Right kidney (tissue), 1 donor: ENCODE measurements at regions not wholly inside any gene's neighbourhood (a gene's known extent, or its start where the extent isn't known, plus 50 kb on each side); places are given as distances from the start of the nearest gene placed in this dataset.
"Not testable (repeated sequence)": the region's sequence is repeated elsewhere in the genome, so short reads cannot be mapped to it uniquely, and the experiment has no call there.

Source experiments
- DNase-seq: peaks from one replicate; pipeline ENCODE4 v3.0.0-alpha.2; 2016

DNA sequence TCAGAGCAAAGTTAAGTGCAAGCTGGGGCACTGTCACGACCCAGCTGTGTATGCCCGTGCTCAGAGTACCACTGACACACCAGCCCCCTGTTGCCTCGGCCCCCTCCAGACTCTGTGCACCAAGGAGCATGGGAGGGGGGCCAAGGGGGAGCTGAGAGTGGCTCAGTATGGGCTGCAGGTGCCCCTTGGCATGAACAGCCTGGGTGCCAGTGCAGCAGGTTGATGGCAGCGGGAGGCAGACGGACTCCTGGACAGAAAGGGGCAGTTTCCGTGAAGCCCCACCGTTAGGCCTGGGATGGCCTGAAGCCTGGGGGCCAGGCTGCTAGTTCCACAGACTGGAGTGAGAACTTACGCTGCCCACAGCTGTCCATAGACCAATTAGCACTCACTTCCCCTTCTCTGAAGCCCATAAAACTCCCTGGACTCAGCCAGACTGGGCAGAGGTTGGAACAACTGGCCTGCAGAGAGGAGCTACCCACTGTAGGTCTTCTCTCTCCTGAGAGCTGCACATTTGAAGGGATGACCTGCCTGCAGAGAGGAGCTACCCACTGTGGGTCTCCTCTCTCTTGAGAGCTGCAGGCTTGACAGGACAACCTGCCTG, 182.8 kb downstream of the DEPDC1B start:
- no peak for DNase-seq

DNA sequence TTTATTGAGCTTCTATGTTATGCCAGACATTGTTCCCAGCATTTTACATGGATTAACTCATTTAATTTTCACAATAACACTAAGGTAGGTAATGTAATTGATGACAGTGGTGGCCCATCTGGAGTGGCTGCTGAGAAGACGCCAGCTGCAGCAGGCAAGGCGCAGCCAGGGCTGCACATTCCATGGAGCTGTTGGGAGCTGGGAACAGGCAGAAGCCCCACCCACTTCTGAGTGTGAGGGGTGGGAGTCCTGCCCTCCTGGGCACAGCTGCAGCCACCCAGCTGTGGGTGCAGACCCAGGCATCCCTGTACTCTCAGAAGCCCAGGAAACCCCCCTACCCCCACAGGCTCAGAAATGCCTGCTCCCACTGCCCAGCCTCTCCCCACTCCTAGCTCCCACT, 183.3 kb downstream of the DEPDC1B start:
- DNase-seq: no peak

DNA sequence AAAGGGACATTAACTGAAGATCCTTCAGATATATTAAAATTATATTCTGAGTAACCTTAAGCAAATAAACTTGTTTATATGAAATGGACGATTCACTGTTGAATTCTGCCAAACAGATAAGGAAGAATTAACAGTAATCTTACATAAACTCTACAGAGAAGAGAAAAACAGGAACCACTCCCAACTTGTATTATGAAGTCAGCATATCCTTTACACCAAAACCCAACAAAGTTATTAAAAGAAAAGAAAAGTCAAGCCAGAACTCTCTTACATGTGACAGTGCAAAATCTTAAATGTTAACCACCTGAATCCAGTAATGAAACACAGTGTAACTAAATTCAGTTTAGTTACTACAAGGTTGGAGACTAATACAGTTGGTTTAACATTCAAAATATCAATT, 185.8 kb downstream of the DEPDC1B start:
- no peak for DNase-seq

DNA sequence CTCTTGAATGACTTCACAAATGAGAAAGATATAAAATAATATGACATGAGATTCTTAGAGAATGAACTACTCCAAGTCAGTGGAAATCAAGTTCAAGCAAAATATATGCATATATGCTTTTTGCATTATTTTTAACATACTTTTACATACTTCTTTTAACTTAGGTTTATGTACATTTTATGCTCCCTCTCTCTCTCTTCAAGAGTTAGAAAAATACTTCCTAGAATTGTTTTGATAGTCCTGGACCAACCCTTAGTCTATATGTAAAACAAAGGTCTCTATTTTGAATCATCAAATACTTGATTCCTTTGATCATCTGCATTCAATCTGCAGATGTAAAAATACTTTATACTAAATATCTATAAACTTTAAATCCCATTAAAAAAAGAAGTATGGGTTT, 187.8 kb downstream of the DEPDC1B start:
- no peak for DNase-seq

DNA sequence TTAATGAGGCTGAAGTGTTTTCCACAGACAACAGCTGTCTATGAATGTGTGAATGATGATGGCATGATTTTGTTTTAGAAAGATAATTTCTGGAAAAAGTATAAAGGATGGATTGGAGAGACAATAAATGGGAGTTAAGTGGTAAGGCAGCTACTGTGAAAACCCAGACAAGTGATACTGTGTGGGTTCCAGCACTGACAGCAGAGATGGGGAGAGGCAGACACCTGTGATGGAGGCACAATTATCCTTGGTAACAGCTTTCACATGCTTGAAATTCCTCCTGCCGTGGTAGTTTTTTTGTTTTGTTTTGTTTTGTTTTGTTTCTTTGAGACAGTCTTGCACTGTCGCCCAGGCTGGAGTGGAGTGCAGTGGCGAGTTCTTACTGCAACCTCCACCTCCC, 189.3 kb downstream of the DEPDC1B start:
- no peak for DNase-seq

DNA sequence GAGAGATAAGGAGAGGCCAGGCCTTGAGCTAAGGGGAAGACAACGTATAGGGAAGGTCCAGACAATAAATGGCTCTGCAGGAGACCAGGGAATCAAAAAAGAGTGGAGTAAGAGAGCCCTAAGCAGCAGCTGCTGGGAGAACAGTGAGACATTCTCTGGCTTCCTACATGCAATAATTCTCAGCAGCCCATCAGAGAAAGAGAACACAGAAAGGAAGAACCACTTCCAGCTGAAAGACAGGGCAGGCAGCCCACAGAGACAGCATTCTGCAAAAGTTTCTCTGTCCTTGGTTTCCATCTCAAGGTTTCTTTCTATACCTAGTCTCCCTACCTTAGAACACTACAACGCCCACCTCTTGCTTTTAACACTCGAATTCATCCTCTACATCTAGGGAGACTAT, 189.9 kb downstream of the DEPDC1B start:
- DNase-seq: no peak

DNA sequence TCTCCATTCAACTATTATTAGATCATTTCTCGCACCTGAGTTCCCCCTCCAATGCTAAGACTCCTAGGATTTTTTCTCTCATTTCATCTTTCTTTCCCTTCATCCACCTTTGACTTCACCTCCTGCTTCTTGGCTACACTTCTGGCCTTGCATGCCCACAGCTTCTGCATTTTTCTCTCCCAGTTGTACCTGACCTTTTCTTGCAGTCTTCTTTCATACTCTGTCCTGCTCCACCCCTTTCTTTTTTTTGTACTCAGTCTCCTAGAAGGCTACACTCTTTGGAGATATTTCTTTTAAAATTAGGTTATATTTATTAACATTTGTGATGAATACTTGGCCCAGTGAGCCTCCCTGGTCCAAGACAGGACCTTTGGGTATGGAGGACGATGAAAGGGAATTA, 190.4 kb downstream of the DEPDC1B start:
- DNase-seq: no peak

DNA sequence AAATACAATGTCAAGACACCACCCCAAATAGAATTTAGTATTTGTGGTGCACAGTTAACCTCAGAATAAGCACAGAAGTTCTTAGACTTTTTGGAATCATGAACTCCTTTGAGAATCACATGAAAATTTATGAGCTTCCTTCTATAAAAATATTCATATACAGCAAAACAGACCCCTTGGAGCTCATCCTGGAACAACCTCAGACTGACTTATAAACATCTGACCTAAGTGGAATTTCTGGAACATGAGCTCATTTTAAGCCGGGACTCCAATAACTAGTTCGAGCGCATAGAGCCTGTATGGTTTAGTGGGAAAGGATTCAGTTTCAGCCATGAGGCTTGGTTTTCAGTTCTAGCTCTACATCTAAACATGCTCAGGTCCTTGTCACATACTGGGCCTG, 192.3 kb downstream of the DEPDC1B start:
- DNase-seq: no peak

DNA sequence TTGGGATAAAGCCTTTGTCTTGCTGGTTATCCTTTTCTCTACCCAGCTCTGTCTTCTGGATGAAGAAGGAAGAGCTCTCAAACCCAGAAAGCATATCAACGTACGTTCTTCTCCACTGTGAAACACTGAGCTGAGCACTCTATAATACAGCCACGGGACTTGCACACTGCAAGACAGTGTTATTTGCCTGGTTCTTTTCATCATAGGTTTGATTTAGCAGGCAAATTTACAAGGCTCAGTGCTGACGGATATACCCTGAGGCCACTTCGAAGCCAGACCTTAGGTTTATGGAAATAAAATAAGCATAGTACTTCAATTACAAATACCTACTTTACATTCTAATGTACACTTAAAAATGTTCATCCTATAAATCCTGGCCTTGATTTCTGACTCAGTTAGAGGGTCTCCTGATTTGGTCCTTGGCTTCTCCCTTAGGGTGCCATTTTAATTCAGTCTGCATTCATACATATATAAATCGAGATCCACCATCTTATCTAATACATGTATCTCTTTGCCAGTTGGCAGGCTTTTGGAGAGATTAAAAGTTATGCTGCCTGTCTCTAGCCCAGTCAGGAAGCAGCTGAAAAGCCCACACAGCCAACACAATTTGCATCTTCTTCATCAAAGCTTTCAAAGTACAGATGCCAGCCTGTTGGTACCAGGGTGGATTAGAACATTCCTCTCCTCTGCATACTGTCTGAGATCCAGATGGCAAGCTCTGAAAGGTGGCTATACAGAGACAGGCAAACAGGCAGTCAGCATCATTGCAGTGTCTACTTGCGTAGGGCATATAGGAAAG, 194.4 kb downstream of the DEPDC1B start:
- no peak for DNase-seq

DNA sequence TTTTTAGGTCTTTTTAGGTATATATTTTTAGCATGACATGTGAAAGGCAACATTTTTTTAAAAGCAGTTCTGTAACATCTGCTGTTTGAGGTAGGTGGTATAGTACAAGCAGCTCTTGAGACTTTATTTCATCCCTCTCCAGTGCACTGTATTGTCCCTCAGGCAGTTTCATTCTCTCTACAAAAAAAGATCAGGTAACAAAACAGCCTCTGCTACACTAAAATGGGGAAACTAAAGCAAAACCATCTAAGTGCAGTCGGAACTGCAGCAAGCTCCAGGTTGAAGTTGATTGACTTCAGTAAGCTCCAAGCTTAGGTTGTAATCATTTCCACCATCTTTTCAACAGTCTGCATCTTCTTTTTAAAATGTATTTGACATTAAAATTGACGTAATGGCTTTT, 195.6 kb downstream of the DEPDC1B start:
- DNase-seq: no peak

DNA sequence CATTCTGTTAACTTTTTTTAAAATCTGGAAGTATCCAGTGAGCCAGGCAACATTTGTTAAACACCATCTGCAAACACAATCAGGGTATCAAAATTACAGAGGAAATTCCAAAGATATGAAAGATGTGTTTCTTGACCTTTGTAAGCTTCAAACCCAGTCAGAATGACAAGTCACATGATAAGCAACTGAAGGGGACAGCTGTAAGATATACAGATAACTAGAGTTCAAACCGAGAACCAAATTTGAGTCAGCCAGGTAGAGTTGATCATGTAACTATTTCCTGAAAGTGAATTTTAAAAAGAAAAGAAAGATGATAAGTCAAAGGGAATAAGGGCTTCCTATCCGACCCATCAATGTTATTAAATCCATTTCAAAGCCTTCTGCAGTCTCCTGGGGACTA, 196.2 kb downstream of the DEPDC1B start:
- DNase-seq: no peak

DNA sequence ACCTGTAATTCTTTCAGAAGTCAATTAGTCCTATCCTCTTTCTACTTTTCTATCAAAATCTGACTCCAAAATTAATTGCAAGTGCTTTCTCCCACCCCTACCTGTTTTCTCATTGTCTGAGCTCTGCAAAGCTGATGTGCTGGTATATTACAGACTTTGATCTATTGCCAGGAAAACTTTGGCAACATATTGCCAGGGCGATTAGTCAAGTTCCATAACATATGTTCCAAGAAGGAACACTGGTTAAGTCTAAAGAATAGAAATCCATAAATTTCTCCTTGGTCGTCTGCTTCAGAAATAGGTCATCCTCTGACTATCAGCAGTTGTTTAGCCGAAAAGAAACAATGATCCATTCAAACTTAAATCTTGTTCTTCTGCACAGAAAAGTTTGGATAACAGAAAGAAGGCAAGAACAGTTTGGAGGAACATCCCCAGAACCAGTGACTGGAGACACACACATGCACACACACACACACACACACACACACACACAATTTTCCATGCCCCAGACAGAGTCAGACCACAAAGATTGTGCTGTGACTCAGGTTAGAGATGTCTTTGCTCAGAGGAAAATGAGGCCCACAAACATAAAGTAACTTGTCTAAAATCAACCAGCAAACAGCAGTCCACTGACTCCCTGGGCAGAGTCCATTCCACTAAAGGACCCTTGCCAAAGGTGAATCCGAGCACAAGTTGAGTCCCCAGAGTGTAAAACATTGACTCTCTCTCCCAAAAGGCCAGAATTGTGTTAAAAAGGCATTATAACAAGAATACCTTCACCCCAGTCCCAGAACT, 202.1 kb downstream of the DEPDC1B start:
- DNase-seq: no peak

DNA sequence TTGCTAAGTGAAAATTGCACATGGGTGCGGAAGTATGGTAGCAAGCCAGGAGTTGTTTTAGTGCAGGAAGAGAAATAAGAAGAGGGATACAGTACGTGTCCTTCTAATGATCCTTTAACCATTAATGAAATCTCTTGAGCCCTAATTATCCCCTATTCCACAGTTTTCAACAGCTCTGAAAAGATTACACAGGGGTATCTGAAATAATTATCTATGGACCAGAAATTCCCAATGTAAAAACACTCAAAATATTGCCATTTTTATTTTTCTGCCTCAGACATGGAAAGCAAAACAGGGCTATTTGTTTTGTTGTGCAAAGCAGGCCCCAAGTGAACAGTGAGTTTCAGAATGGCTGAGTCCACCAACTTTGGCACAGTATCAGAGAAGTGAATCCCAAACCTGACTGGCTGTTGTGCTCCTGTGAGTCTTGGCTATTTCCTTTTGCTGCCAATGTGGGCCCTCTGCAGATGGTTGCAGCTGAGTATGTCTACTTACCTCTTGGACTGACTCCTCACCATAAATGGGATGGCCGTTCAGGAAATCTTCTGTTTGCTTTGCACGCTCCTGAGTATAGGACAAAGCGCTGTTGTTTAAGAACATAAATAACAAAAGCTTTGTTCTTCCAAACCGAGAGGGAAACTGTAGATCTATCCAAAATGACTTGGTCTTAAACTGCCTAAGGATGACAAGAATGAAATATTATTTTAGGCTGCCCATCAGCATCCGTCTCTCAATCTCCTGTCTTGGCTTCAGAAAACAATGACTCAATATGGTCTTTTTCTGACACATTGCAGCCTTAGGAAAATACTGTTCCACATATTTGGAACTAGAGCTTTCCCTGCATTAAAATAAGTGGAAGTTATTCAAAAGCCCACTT, 204.1 kb downstream of the DEPDC1B start:
- DNase-seq: no peak

DNA sequence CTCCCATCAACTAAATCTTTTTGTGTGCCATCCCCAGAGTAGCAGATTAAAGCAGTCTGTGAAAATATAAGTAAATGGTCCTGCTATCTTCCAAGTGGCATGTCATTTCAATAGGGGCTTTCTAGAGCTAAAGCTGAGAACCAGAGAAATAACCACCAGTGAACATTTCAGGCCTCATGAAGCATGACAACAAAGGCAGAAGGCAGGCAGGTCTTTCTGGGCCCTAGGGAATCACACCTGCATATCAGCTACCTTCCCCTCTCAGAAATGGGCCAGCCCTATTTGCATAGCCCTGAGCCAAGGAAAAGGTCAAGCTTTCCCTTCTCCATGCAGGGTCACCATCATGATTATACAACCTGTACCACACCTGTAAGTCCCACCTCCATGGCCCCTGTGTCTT, 205.3 kb downstream of the DEPDC1B start:
- DNase-seq: no peak

DNA sequence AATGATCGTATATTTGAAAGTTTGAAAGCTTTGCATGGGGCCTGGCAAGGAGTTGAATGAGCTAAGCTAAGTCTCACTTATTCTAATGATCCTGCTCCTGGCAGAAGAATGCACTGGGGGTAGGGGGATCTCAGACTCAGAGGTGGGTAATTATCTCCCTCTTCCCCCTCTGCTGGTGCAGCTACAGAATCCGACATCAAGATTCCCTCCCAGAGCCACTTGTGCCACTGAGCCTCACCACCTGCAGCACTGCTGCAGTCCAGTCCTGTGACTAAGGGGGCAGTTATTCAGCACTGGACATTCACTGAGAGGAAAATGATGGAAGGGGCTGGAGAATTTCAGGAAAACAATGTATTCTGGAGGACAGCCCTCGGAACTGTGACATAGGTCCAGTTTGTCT, 205.8 kb downstream of the DEPDC1B start:
- DNase-seq: no peak

DNA sequence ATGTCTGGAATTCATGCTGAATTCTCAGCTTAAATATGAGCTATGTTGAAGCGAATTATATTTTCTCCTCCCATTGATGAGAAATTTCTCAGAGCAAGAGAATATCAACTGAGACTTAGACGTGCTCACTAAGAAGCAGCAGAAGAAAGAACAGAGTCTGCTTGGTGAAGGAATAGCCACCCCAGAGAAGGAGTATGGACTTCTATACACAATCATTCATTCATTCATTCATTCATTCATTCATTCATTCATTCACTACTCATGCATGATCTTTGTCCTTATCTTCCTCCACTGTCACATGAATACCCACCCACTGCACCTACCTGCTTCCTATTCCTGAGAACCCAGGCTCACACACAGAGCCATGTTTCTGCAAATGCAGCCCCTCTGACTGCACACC, 206.6 kb downstream of the DEPDC1B start:
- DNase-seq: no peak

DNA sequence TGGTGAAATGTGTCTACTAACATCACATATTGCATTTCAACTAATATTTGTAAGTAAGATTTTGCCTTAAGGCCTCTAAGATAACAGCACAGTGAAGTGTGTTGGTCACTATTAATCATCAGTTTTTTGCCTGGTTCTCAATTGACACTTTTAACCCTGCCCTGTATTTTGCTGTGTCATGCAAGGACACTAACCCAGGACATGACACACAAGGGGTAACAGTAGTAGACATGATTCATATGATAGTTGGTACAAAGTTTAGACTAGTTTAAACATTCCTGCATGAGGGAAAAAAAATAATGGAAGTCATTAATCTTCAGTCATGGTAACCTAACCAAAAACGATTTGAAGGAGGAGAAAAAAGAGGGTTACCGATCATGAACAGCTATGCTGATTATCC, 207.0 kb downstream of the DEPDC1B start:
- DNase-seq: no peak

DNA sequence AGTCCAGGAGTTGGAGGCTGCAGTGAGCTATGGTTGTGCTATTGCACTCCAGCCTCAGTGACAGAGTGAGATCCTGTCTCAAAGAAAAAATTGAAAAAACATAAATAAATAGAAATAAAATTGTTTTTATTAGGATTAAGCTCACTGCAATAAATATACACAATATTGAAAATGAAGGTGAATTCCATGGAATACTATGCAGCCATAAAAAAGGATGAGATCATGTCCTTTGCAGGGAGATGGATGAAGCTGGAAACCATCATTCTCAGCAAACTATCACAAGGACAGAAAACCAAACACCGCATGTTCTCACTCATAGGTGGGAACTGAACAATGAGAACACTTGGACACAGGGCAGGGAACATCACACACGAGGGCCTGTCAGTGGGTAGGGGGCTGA, 207.6 kb downstream of the DEPDC1B start:
- not testable (repeated sequence) for DNase-seq

DNA sequence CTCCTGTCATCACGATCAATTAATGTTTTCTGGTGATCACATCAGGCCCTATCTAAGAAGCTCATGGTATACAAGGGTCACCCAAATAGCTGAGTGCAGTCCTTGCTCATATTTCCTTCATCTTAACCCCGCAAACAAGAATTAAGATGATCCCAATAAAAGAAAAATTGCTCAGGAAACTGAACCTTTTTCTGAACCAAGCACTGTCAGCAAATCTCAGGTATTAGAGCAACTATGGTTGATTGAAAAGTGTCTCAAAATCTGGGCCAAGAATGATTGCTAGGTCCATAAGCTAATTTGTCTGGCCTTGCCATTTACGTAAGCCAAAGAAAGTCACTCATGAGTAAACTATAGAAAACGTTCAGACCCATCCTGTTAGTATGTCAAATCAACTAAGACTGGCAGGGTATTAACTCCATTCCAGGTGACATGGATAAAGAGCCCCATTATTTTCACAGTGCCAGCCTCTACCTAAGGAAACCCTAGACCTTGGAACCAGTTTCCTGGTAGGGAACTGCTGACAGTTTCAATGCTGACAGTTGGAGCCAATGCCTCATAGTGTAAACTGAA, 209.3 kb downstream of the DEPDC1B start:
- DNase-seq: no peak

DNA sequence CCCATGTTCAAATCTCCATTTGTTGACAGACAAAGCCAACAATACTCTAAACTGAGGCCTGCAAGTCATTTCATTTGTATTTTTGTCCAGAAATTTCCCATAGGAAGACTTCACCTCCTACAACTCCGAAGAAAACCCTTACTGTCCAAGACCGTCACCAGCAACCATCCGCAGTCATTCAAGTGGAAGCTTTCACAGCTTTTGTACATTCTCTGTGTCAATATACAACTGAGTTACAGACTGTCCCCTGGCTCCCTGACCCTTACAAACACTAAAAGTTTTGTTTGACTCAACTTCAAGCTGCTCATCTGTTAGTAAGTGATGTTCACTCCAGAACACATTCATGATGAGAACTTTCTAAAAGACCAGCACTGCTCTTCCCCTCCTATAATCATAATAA, 210.1 kb downstream of the DEPDC1B start:
- no peak for DNase-seq

DNA sequence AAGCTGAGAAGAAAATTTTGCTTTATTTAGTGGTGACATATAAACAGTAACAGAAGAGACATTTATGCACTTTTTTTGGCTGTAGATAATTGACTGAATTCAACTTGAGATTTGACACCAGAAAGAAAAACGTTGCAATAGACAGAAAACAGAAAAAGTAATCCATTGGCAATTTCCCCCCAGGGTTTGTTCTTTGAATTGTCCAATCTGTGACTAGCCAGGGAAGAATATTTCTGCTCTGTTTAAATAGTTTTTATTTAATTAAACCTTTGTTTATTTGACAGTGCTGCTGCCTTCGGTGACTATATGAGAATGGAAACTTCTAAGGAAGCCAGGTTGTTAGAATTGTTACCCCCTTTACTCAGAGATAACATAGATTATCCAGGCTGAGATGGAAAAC, 210.6 kb downstream of the DEPDC1B start:
- no peak for DNase-seq

DNA sequence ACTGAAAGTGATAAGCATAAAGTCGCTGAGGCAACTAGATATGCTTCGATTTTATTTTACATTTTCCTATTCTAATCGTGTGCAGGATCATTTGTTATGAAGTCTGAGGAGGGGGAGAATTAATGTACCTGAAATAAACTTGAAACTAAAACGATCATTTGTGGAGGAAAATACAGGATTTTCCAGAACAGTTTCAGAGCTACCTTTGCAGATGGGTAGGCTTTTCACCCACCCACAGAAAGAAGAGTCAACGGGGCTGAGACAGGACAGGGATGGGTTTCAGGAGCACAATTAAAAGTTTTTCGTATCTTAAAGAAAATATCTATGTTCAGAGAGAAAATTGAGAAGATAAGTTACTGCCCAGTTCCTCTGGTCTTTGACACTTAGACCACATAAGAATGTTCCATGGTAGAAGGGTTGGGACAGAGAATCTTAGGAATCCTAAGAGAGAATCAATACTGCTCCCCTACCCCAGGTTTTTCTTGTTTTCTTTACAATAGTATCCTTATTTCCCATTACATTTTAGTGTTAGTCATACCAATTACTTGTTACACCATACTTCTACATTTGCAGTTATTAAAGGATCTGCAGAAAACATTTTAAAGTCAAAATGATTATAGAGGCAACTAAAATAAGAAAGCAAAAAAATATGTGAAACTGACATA, 211.4 kb downstream of the DEPDC1B start:
- DNase-seq: no peak
